ENCODE measurements at regions not wholly inside any gene's neighbourhood (a gene's known extent, or its start where the extent isn't known, plus 50 kb on each side); places are given as distances from the start of the nearest gene placed in this dataset.

DNA sequence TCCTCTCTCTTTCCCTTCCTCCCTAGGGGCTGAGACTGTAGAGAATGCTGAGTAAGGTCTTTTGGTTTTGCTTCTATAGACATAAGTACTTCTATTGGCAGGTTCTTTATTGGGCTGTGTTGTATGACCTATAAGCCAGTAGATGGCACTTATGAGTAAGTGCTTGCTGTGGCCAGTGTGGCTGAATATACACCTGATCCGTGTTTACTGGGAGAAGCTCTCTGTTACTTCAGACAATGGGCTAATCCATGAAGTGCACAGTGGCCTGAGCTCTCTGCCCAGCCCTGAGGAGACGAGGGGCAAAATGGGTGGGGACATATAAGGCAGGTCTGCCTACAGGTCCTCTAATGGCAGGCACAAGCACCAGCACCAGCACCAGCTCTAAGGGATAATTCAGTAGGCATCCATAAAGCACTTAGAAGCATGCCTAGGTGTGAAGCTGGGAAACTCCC is 610.3 kb downstream of the RNF144B start:
- Histone ChIP-seq H3K36me3 (ENCODE audit: control insufficient read depth in 1 of 2, insufficient read depth in 2 of 2, low read length in 2 of 2) (no peaks in the 10 kb centered on the region), H3K4me3 (ENCODE audit: low read depth in 1 of 2, low read length in 2 of 2) (no peak overlapping the region), H3K27me3 (ENCODE audit: control insufficient read depth in 1 of 2, insufficient read depth in 2 of 2, low read length in 2 of 2) (no peaks in the 10 kb centered on the region), H3K9ac (ENCODE audit: low read depth in 1 of 2, low read length in 2 of 2) (no peak overlapping the region), H3K27ac (ENCODE audit: low read depth, low read length) (no peak overlapping the region), H3K4me1 (ENCODE audit: control insufficient read depth in 1 of 2, insufficient read depth in 2 of 2, low read length in 2 of 2) (no peaks in the 10 kb centered on the region), H3K9me3 (ENCODE audit: control insufficient read depth in 1 of 2, low read length in 2 of 2) (no peaks in the 10 kb centered on the region)

DNA sequence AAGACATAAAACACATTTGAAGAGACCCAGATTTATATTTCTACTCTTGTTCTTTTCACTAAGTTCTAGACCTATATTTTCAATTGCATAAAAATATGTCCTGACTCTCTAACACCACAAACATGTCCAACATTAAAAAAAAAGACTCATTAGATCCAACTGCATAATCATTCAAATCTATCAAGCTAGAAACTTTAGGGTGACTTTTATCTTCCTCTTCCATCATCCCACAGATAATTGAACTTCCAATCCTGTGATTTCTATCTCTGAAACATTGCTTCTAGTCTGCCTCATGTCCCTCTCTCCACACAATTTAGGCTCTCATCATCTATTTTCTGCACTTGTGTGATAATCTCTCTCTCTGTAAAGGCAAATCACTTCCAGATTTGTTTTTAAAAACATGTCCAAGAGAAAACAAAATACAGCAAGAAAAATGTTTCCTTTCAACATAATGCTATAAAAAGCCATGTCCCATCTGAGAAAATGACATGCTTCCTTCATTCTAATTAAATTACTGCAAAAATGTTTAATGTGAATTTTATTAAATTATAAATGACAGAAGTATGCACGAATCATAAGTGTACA is 615.9 kb downstream of the RNF144B start:
- Histone ChIP-seq H3K4me1 (ENCODE audit: control insufficient read depth in 1 of 2, insufficient read depth in 2 of 2, low read length in 2 of 2) (no peaks in the 10 kb centered on the region), H3K9ac (ENCODE audit: low read depth in 1 of 2, low read length in 2 of 2) (no peak overlapping the region), H3K9me3 (ENCODE audit: control insufficient read depth in 1 of 2, low read length in 2 of 2) (no peaks in the 10 kb centered on the region), H3K4me3 (ENCODE audit: low read depth in 1 of 2, low read length in 2 of 2) (no peak overlapping the region), H3K36me3 (ENCODE audit: control insufficient read depth in 1 of 2, insufficient read depth in 2 of 2, low read length in 2 of 2) (no peaks in the 10 kb centered on the region), H3K27me3 (ENCODE audit: control insufficient read depth in 1 of 2, insufficient read depth in 2 of 2, low read length in 2 of 2) (no peaks in the 10 kb centered on the region), H3K27ac (ENCODE audit: low read depth, low read length) (no peak overlapping the region)

DNA sequence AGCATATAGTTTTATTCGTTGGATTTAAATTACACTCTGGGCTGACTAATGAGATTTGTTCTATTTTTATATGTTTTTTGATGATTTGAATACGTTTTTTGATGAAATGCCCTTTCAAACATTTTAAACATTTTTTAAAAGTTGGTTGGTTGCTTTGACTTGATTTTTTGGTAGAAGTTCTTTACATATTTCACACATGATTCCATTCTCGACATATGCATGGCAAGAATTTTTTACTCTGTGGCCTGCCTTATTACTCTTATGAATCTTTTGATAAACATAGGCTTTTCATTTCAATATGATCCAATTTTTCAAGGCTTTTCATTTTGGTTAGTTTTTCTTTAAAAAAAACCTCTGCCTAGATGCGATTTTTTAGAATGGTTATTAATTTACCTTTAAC is 617.0 kb downstream of the RNF144B start:
- H3K27ac ChIP-seq (ENCODE audit: low read depth, low read length), result no peak overlapping the region
- H3K36me3 ChIP-seq (ENCODE audit: control insufficient read depth in 1 of 2, insufficient read depth in 2 of 2, low read length in 2 of 2), result no peaks in the 10 kb centered on the region
- no peaks in the 10 kb centered on the region for H3K9me3 ChIP-seq (ENCODE audit: control insufficient read depth in 1 of 2, low read length in 2 of 2)
- no peaks in the 10 kb centered on the region for H3K27me3 ChIP-seq (ENCODE audit: control insufficient read depth in 1 of 2, insufficient read depth in 2 of 2, low read length in 2 of 2)
- H3K4me1 ChIP-seq (ENCODE audit: control insufficient read depth in 1 of 2, insufficient read depth in 2 of 2, low read length in 2 of 2), result no peaks in the 10 kb centered on the region
- no peak overlapping the region for H3K4me3 ChIP-seq (ENCODE audit: low read depth in 1 of 2, low read length in 2 of 2)
- H3K9ac ChIP-seq (ENCODE audit: low read depth in 1 of 2, low read length in 2 of 2), result no peak overlapping the region

DNA sequence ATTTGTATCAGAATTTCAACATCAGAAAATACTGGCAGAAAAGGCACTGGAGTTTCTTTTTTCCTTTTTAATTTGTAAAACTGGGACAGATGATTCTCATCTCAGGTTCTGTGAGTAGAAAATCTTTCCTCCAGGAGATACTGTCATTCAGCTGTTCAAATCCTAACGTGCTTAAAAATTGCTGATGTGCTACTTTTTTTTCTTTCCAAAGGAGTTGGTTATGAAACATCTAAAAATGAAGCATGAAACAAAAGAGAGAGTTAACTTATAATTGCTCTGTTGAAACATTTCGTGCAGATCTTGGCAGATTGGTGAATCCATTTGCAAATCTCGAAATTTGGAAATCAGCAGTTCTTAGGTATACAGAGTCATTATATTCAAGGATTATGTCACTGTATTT is 622.6 kb downstream of the RNF144B start:
- Histone ChIP-seq H3K9ac (ENCODE audit: low read depth in 1 of 2, low read length in 2 of 2) (no peak overlapping the region), H3K9me3 (ENCODE audit: control insufficient read depth in 1 of 2, low read length in 2 of 2) (no peaks in the 10 kb centered on the region), H3K4me3 (ENCODE audit: low read depth in 1 of 2, low read length in 2 of 2) (no peak overlapping the region), H3K27me3 (ENCODE audit: control insufficient read depth in 1 of 2, insufficient read depth in 2 of 2, low read length in 2 of 2) (no peaks in the 10 kb centered on the region), H3K27ac (ENCODE audit: low read depth, low read length) (no peak overlapping the region), H3K4me1 (ENCODE audit: control insufficient read depth in 1 of 2, insufficient read depth in 2 of 2, low read length in 2 of 2) (no peaks in the 10 kb centered on the region), H3K36me3 (ENCODE audit: control insufficient read depth in 1 of 2, insufficient read depth in 2 of 2, low read length in 2 of 2) (no peaks in the 10 kb centered on the region)

DNA sequence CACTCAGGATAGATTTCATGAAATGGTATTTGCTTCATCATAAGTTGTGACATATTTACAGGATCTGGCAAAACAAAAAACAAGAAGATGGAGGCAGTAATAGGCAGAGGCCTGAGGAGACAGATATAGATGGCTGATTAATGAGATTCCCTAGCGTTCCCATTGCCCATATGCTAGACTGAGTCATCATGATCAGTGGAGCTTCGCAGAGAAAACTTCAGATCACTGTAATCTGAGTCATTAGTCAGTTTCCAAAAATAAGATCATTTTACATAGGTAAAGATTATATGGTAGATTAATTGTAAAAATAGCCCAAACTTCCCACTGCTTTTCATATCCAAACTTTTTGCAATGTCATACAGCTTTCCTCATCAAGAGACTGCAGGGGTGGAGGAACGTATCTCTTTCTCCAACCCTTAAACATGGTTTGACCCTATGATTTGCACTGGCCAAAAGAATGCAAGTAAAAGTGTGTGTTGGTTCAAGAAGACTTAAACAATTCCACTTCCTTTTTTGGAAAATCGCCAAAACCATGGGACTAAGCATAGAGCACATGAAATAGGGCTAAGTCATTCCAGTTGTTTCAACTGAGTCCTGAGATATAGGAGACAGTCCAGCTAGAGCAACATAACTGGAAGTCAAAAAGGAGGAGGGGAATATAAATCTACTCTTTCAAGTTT is 626.0 kb downstream of the RNF144B start:
- H3K9ac ChIP-seq (ENCODE audit: low read depth in 1 of 2, low read length in 2 of 2), result no peak overlapping the region
- H3K27me3 ChIP-seq (ENCODE audit: control insufficient read depth in 1 of 2, insufficient read depth in 2 of 2, low read length in 2 of 2), result no peaks in the 10 kb centered on the region
- no peak overlapping the region for H3K27ac ChIP-seq (ENCODE audit: low read depth, low read length)
- H3K4me3 ChIP-seq (ENCODE audit: low read depth in 1 of 2, low read length in 2 of 2), result no peak overlapping the region
- H3K36me3 ChIP-seq (ENCODE audit: control insufficient read depth in 1 of 2, insufficient read depth in 2 of 2, low read length in 2 of 2), result no peaks in the 10 kb centered on the region
- H3K9me3 ChIP-seq (ENCODE audit: control insufficient read depth in 1 of 2, low read length in 2 of 2), result no peaks in the 10 kb centered on the region
- H3K4me1 ChIP-seq (ENCODE audit: control insufficient read depth in 1 of 2, insufficient read depth in 2 of 2, low read length in 2 of 2), result no peaks in the 10 kb centered on the region

DNA sequence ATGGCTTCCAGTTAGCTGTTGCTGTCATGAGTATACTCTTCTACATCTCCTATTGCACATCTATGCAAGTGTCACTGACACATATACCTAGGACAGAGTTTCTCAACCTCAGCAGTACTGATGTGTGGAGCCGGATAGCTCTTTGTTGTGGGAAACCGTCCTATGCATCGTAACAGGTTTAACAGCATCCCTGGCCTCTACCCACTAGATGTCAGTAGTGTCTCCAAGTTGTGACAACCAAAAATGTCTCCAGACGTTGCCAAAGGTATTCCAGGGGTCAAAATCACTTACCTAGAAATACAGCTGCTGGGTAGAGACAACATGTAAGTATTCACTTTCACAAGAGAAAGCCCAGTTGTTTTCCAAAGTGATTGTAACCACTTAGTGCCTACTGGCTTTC is 637.6 kb downstream of the RNF144B start:
- Histone ChIP-seq H3K27me3 (ENCODE audit: control insufficient read depth in 1 of 2, insufficient read depth in 2 of 2, low read length in 2 of 2) (no peaks in the 10 kb centered on the region), H3K9me3 (ENCODE audit: control insufficient read depth in 1 of 2, low read length in 2 of 2) (no peaks in the 10 kb centered on the region), H3K9ac (ENCODE audit: low read depth in 1 of 2, low read length in 2 of 2) (no peak overlapping the region), H3K36me3 (ENCODE audit: control insufficient read depth in 1 of 2, insufficient read depth in 2 of 2, low read length in 2 of 2) (no peaks in the 10 kb centered on the region), H3K27ac (ENCODE audit: low read depth, low read length) (no peak overlapping the region), H3K4me1 (ENCODE audit: control insufficient read depth in 1 of 2, insufficient read depth in 2 of 2, low read length in 2 of 2) (no peaks in the 10 kb centered on the region), H3K4me3 (ENCODE audit: low read depth in 1 of 2, low read length in 2 of 2) (no peak overlapping the region)

DNA sequence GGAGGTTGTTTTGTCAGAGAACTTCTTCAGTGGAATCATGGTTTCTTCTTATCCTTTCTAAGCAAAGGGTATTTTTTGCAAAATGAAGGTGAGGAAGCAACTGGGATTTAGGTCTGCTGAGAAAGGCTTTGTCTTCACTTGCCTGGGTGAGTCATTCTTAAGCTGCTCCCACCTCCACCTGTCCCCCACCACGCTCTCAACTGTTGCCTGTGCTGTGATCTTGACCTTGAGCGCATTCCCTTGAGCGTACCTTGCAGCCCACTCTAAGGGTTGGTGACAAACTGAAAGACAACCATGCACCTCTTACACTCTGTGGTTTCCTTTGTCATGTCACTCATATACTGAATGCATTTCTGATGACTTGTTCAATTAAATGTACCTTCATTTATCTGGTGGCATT is 641.1 kb downstream of the RNF144B start:
- H3K4me1 ChIP-seq (ENCODE audit: control insufficient read depth in 1 of 2, insufficient read depth in 2 of 2, low read length in 2 of 2), result no peaks in the 10 kb centered on the region
- no peak overlapping the region for H3K4me3 ChIP-seq (ENCODE audit: low read depth in 1 of 2, low read length in 2 of 2)
- H3K9ac ChIP-seq (ENCODE audit: low read depth in 1 of 2, low read length in 2 of 2), result no peak overlapping the region
- H3K27ac ChIP-seq (ENCODE audit: low read depth, low read length), result no peak overlapping the region
- H3K9me3 ChIP-seq (ENCODE audit: control insufficient read depth in 1 of 2, low read length in 2 of 2), result no peaks in the 10 kb centered on the region
- no peaks in the 10 kb centered on the region for H3K36me3 ChIP-seq (ENCODE audit: control insufficient read depth in 1 of 2, insufficient read depth in 2 of 2, low read length in 2 of 2)
- H3K27me3 ChIP-seq (ENCODE audit: control insufficient read depth in 1 of 2, insufficient read depth in 2 of 2, low read length in 2 of 2), result no peaks in the 10 kb centered on the region

DNA sequence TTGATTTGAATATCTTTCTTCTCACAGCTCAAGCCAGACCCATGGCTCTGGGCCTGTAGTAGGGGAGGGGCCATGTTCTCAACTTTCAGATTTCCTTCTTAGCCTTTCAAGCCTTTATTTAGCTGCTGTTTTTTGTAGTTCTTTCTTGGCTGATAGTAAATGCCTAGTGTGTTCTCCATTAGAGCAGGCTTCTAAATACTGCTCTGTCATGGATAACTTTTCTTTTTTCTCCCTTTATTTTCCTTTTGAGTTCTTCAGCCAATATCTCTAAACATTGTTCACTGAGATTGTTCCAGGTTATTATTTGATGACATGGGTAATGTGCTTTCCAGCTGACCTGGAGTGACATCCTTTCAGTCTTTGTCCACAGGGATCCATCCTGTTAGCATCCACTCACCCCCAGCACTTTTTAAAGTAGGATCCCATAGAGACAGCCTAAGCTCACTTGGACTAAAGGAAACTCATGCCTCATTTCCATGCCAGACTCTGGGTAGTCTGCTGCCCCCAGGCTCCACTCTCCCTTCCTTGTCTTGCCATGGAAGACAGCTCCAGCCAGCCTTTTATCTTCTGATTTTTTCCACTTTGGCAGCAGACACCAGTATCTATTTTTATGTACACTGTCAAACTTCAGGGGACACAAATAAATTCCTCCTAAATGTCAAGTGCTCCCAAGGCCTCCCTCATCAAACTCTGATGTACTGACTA is 645.6 kb downstream of the RNF144B start:
- no peak overlapping the region for H3K27ac ChIP-seq (ENCODE audit: low read depth, low read length)
- no peak overlapping the region for H3K9ac ChIP-seq (ENCODE audit: low read depth in 1 of 2, low read length in 2 of 2)

DNA sequence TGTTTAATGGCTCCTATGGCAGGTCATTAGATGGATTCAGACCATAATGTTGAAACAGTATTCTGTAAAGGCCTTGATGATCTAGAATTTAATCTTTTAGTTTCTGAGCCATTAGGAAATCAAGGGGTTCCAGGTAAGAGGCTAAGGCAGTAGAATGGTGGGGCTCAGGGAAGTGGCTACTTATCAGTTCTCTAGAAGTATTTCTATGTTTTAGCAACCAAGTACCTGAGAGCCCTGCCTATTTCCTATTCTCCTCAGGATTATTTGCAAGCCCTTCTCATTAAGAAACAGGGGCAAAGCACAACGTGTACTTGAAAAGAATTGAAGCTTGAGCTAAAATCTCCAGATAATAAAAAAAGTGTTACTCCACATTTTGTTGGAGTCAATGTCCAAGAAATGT is 646.5 kb downstream of the RNF144B start:
- Histone ChIP-seq H3K36me3 (ENCODE audit: control insufficient read depth in 1 of 2, insufficient read depth in 2 of 2, low read length in 2 of 2) (no peaks in the 10 kb centered on the region), H3K4me1 (ENCODE audit: control insufficient read depth in 1 of 2, insufficient read depth in 2 of 2, low read length in 2 of 2) (no peaks in the 10 kb centered on the region), H3K9ac (ENCODE audit: low read depth in 1 of 2, low read length in 2 of 2) (no peak overlapping the region), H3K4me3 (ENCODE audit: low read depth in 1 of 2, low read length in 2 of 2) (no peak overlapping the region), H3K9me3 (ENCODE audit: control insufficient read depth in 1 of 2, low read length in 2 of 2) (no peaks in the 10 kb centered on the region), H3K27me3 (ENCODE audit: control insufficient read depth in 1 of 2, insufficient read depth in 2 of 2, low read length in 2 of 2) (no peaks in the 10 kb centered on the region), H3K27ac (ENCODE audit: low read depth, low read length) (no peak overlapping the region)

More for the DNA sequence above, 645.6 kb downstream of the RNF144B start:
- H3K4me1 ChIP-seq (ENCODE audit: control insufficient read depth in 1 of 2, insufficient read depth in 2 of 2, low read length in 2 of 2), result no peaks in the 10 kb centered on the region
- no peaks in the 10 kb centered on the region for H3K36me3 ChIP-seq (ENCODE audit: control insufficient read depth in 1 of 2, insufficient read depth in 2 of 2, low read length in 2 of 2)
- H3K4me3 ChIP-seq (ENCODE audit: low read depth in 1 of 2, low read length in 2 of 2), result no peak overlapping the region
- H3K27me3 ChIP-seq (ENCODE audit: control insufficient read depth in 1 of 2, insufficient read depth in 2 of 2, low read length in 2 of 2), result no peaks in the 10 kb centered on the region
- no peaks in the 10 kb centered on the region for H3K9me3 ChIP-seq (ENCODE audit: control insufficient read depth in 1 of 2, low read length in 2 of 2)

DNA sequence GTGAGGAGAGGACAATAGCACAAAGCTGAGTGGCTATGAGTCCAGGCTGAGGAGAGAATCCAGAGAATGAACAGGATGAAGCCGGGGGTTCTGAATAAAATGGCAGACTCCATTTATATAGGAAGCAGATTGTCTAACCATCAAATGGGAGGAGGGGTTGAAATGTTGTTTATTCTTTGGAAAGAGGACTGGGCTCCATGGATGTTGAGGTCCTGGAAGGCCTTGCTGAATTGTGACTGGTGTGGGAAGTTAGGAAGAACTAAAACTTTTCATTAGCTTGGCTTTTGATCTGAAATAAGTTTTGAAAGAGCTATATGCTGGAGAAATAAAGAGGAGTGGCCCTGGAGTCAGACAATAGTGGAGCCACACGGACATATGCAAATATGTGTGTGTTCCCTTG is 647.8 kb downstream of the RNF144B start:
- Histone ChIP-seq H3K4me3 (ENCODE audit: low read depth in 1 of 2, low read length in 2 of 2) (no peak overlapping the region), H3K4me1 (ENCODE audit: control insufficient read depth in 1 of 2, insufficient read depth in 2 of 2, low read length in 2 of 2) (no peaks in the 10 kb centered on the region), H3K27me3 (ENCODE audit: control insufficient read depth in 1 of 2, insufficient read depth in 2 of 2, low read length in 2 of 2) (no peaks in the 10 kb centered on the region), H3K36me3 (ENCODE audit: control insufficient read depth in 1 of 2, insufficient read depth in 2 of 2, low read length in 2 of 2) (no peaks in the 10 kb centered on the region), H3K9me3 (ENCODE audit: control insufficient read depth in 1 of 2, low read length in 2 of 2) (no peaks in the 10 kb centered on the region), H3K9ac (ENCODE audit: low read depth in 1 of 2, low read length in 2 of 2) (no peak overlapping the region), H3K27ac (ENCODE audit: low read depth, low read length) (no peak overlapping the region)
